Neural progenitor cell (in vitro differentiated cells): ENCODE measurements at regions not wholly inside any gene's neighbourhood (a gene's known extent, or its start where the extent isn't known, plus 50 kb on each side); places are given as distances from the start of the nearest gene placed in this dataset.

Experiments used
- DNase-seq: peaks from one replicate; pipeline ENCODE4 v3.0.0-alpha.2; 2016; ENCODE audit warnings: low spot score
- H2AFZ ChIP-seq: fragments of 200-600 bp; sonication (generic); replicated peaks from 2 replicates; pipeline ENCODE4 v1.6.1; 2016; ENCODE audit warnings: antibody characterized with exemption
- H3F3A ChIP-seq: fragments of 200-600 bp; sonication (generic); 2 replicates; pipeline ENCODE4 v1.6.1; 2016; ENCODE audit warnings: antibody characterized with exemption, low read depth
- H3K27ac ChIP-seq: fragments of 200-600 bp; sonication (generic); 2 replicates; pipeline ENCODE4 v1.5.1; 2016; ENCODE audit warnings: mild to moderate bottlenecking
- H3K27me3 ChIP-seq: fragments of 200-600 bp; sonication (generic); 2 replicates; pipeline ENCODE4 v1.6.1; 2016; ENCODE audit warnings: mild to moderate bottlenecking, moderate library complexity
- H3K36me3 ChIP-seq: fragments of 200-600 bp; sonication (generic); 2 replicates; pipeline ENCODE4 v1.5.1; 2016
- H3K4me1 ChIP-seq: fragments of 200-600 bp; sonication (generic); 2 replicates; pipeline ENCODE4 v1.6.1; 2016; ENCODE audit warnings: mixed run types
- H3K4me2 ChIP-seq: fragments of 200-600 bp; sonication (generic); 2 replicates; pipeline ENCODE4 v1.6.1; 2016
- H3K4me3 ChIP-seq: fragments of 200-600 bp; sonication (generic); 2 replicates; pipeline ENCODE4 v1.5.1; 2016
- H3K79me2 ChIP-seq: fragments of 200-600 bp; sonication (generic); 2 replicates; pipeline ENCODE4 v1.6.1; 2016; ENCODE audit warnings: low read depth
- H3K9ac ChIP-seq: fragments of 200-600 bp; sonication (generic); 2 replicates; pipeline ENCODE4 v1.6.1; 2016
- H3K9me3 ChIP-seq: fragments of 200-600 bp; sonication (generic); 2 replicates; pipeline ENCODE4 v1.5.1; 2016; ENCODE audit warnings: low read depth
- H4K20me1 ChIP-seq: fragments of 200-600 bp; sonication (generic); 2 replicates; pipeline ENCODE4 v1.6.1; 2016; ENCODE audit warnings: low read depth
- H3K27ac Mint-ChIP-seq: 3 replicates; pipeline ENCODE4 v1.8.0; 2021; ENCODE audit warnings: mixed read lengths
- H3K27me3 Mint-ChIP-seq: 2 replicates; pipeline ENCODE4 v1.8.0; 2022; ENCODE audit warnings: low read depth, mild to moderate bottlenecking, inconsistent platforms, moderate library complexity, mixed read lengths; ENCODE audit not compliant: insufficient read depth
- H3K36me3 Mint-ChIP-seq: 3 replicates; pipeline ENCODE4 v1.8.0; 2021; ENCODE audit warnings: mixed read lengths
- H3K4me1 Mint-ChIP-seq: 3 replicates; pipeline ENCODE4 v1.8.0; 2021; ENCODE audit warnings: mixed read lengths
- H3K4me3 Mint-ChIP-seq: 3 replicates; pipeline ENCODE4 v1.8.0; 2021; ENCODE audit warnings: mild to moderate bottlenecking, moderate library complexity, mixed read lengths
- H3K9me3 Mint-ChIP-seq: 3 replicates; pipeline ENCODE4 v1.8.0; 2020; ENCODE audit warnings: mixed read lengths
- CTCF ChIP-seq: fragments of 200-600 bp; sonication (generic); IDR thresholded peaks from 2 replicates; pipeline ENCODE4 v1.5.1; 2017; ENCODE audit warnings: antibody characterized with exemption, mild to moderate bottlenecking
- EZH2 ChIP-seq: fragments of 200-600 bp; sonication (generic); IDR thresholded peaks from 2 replicates; pipeline ENCODE4 v1.6.1; 2017; ENCODE audit warnings: antibody characterized with exemption, mild to moderate bottlenecking, moderate library complexity
- EZH2phosphoT487 ChIP-seq: fragments of 200-600 bp; sonication (generic); IDR thresholded peaks from 2 replicates; pipeline ENCODE4 v1.6.1; 2017; ENCODE audit warnings: antibody characterized with exemption

DNA sequence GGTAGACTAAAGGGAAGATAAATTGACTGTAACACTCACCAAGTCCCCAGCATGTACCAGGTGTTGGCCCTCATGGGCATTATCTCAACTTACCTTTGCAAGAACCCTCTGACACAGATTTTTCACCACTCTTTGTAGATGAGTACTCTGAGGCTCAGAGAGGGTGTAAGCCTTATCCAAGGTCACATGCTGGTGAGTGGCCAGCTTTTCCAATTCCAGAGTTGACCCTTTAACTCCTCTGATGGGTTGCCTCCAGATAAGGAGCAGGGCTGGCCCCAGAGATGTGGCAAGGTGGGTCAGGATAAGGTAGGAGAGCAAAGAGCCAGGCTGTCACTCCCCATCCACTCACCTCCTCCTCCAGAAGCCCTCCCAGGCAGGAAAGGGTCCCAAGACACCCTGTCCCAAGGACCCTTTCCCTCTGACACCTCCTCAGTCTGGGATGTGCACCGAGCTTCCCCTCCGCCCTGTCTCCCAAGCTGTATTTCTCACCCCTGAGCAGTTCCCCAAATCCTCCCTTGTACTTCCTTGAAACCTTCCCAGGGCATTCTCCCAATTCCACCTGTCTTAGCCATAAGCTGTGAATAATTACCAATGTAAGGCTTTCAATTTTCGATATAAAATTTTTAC is 165.9 kb downstream of the ZFP36L2 start:
- no peak for DNase-seq
- Histone ChIP-seq H3K4me3 (no peak overlapping the region), H3K27me3 (no peaks in the 10 kb centered on the region), H3K36me3 (no peaks in the 10 kb centered on the region), H3K79me2 (no peaks in the 10 kb centered on the region), H4K20me1 (no peaks in the 10 kb centered on the region), H3K27ac (no peak overlapping the region), H3K4me1 (peaks cover 23% of the 10 kb centered on the region), H2AFZ (no peak overlapping the region), H3K9me3 (peaks cover 5% of the 10 kb centered on the region), H3K9ac (no peak overlapping the region), H3K4me2 (no peak overlapping the region), H3F3A (peaks cover 20% of the 10 kb centered on the region)
- H3K4me3 Mint-ChIP-seq, result no peak overlapping the region
- TF ChIP-seq EZH2, result no peak
- TF ChIP-seq EZH2phosphoT487, result no peak
- TF ChIP-seq CTCF, result no peak
- peaks cover 7% of the 10 kb centered on the region for H3K36me3 Mint-ChIP-seq
- H3K27me3 Mint-ChIP-seq, result peaks cover 11% of the 10 kb centered on the region
- peaks cover 29% of the 10 kb centered on the region for H3K9me3 Mint-ChIP-seq
- H3K4me1 Mint-ChIP-seq, result peaks cover 28% of the 10 kb centered on the region
- no peak overlapping the region for H3K27ac Mint-ChIP-seq

DNA sequence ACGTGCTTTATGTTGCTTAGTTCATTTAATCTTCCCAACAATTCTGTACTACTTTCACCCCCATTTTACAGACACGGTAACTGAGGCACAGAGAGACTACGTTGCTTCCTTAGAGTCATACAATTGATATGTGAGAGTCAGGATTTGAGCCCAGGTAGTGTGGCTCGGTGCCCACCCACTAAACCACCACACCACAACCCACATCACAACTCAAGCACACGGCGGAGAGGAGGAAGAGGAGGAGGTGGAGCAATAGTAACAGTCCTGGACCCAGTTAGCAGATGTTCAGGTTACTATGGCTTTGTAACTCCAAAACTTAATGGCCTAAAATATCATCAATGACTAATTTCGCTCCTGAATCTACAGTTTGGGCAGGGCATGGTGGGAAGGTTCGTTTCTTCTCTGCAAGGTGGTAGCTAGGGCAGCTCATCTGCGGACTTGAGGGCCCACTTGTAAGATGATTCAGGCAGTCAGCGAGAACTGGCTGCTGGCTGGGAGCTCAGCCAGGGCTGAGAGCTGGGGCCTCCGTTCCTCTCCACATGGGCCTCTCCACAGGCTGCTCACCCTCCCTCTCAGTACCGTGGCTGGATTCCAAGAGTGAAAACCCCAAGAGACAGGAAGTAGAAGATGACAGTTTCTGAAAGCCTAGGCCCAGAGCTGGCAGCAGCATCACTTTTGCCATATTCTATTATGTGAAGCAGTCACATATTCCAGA is 167.1 kb downstream of the ZFP36L2 start:
- peaks cover 25% of the 10 kb centered on the region for H3K9me3 Mint-ChIP-seq

DNA sequence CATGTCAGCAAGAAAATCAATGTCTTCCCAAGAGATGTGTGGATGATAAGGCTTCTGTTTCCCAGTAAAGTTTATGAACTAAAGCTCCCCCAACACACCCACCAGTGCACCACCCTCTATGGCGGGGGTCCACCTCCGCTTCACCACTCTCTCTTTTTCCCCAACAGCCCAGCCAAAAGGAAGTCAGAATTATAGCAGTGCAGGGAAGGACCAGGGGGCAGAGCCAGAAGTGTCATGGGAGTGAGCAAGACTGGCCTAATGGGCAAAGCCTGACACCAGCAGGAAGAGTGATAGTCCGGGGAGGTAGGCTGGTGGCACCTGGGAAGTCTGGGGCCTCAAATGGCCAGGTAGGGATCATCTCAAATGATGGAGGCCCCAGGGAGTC is 167.7 kb downstream of the ZFP36L2 start:
- peak overlapping the region; percentile 9 for H3K9ac ChIP-seq
- Mint-ChIP-seq H3K4me1 (peaks cover 39% of the 10 kb centered on the region), H3K9me3 (peaks cover 20% of the 10 kb centered on the region), H3K27ac (peak overlapping the region; percentile 70), H3K27me3 (peaks cover 12% of the 10 kb centered on the region), H3K36me3 (peaks cover 4% of the 10 kb centered on the region), H3K4me3 (peak overlapping the region; percentile 5)
- H3K4me2 ChIP-seq, result peak overlapping the region; percentile 54
- H3K9me3 ChIP-seq, result peaks cover 5% of the 10 kb centered on the region
- no peaks in the 10 kb centered on the region for H3K27me3 ChIP-seq
- H3K79me2 ChIP-seq, result no peaks in the 10 kb centered on the region
- H4K20me1 ChIP-seq, result no peaks in the 10 kb centered on the region
- peaks cover 20% of the 10 kb centered on the region for H3F3A ChIP-seq
- peak overlapping the region; percentile 67 for H3K27ac ChIP-seq
- no peak for DNase-seq
- no peaks in the 10 kb centered on the region for H3K36me3 ChIP-seq
- H3K4me1 ChIP-seq, result peaks cover 34% of the 10 kb centered on the region
- no peak overlapping the region for H2AFZ ChIP-seq
- TF ChIP-seq EZH2, result no peak
- TF ChIP-seq CTCF, result no peak
- TF ChIP-seq EZH2phosphoT487, result no peak
- no peak overlapping the region for H3K4me3 ChIP-seq

More for the DNA sequence above, 167.1 kb downstream of the ZFP36L2 start:
- DNase-seq, result no peak
- no peak for TF ChIP-seq CTCF
- no peak for TF ChIP-seq EZH2phosphoT487
- no peak for TF ChIP-seq EZH2
- H3K27ac ChIP-seq, result no peak overlapping the region
- H3K4me2 ChIP-seq, result no peak overlapping the region
- peaks cover 32% of the 10 kb centered on the region for H3K4me1 ChIP-seq
- H3K4me3 Mint-ChIP-seq, result no peak overlapping the region
- no peak overlapping the region for H3K4me3 ChIP-seq
- no peaks in the 10 kb centered on the region for H3K27me3 ChIP-seq
- H3K4me1 Mint-ChIP-seq, result peaks cover 35% of the 10 kb centered on the region
- no peaks in the 10 kb centered on the region for H3K79me2 ChIP-seq
- peaks cover 7% of the 10 kb centered on the region for H3K36me3 Mint-ChIP-seq
- H3K9me3 ChIP-seq, result peaks cover 5% of the 10 kb centered on the region
- H3F3A ChIP-seq, result peaks cover 20% of the 10 kb centered on the region
- H3K27ac Mint-ChIP-seq, result peak overlapping the region; percentile 65
- H4K20me1 ChIP-seq, result no peaks in the 10 kb centered on the region
- no peaks in the 10 kb centered on the region for H3K36me3 ChIP-seq
- no peak overlapping the region for H3K9ac ChIP-seq
- H3K27me3 Mint-ChIP-seq, result peaks cover 12% of the 10 kb centered on the region
- no peak overlapping the region for H2AFZ ChIP-seq
